IPS-NIHi7 (cell line): ENCODE measurements at regions not wholly inside any gene's neighbourhood (a gene's known extent, or its start where the extent isn't known, plus 50 kb on each side); places are given as distances from the start of the nearest gene placed in this dataset.
"Not testable (repeated sequence)": the region's sequence is repeated elsewhere in the genome, so short reads cannot be mapped to it uniquely, and the experiment has no call there.

Experiments used
- DNase-seq: peaks from one replicate; pipeline ENCODE4 v3.0.0; 2012; ENCODE audit warnings: mixed read lengths; ENCODE audit errors: extremely low spot score

DNA sequence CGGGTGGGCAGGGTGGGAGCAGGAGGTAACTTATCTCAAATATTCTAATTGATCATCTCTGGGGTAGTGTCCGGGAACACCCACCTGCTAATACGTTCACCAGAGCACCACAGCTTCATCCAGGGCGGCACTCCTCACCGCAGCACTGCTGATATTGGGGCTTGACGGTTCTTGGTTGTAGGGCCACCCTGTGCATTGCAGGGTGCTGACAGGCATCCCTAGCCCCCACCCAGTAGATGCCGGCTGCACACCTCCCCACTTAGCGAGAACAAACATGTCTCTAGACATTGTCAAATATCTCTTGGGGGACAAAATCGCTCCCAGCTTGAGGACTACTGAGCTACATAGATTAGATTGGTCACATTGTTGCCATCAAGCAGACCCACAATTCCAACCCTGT, 73.9 kb upstream of the WASF3 start:
- no peak for DNase-seq

DNA sequence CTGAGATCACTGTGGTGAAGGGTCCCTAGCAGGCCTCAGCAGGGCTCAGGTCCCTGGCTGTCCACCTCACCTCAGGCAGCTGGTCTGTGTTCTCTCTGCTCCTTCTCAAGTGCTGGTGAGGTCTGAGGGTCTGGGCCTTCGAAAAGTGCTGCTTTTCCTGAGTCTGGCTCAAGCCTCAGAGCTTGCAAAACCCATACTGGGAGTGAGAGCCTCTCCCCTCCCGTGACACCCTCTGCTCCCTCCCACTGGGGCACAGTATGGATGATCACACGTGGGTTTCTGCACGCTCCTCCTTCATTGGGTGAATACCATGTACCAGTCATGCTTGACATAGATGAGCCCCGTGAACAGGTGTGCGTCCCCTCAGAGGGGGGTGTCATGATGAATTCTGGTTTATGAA, 73.3 kb upstream of the WASF3 start:
- no peak for DNase-seq

DNA sequence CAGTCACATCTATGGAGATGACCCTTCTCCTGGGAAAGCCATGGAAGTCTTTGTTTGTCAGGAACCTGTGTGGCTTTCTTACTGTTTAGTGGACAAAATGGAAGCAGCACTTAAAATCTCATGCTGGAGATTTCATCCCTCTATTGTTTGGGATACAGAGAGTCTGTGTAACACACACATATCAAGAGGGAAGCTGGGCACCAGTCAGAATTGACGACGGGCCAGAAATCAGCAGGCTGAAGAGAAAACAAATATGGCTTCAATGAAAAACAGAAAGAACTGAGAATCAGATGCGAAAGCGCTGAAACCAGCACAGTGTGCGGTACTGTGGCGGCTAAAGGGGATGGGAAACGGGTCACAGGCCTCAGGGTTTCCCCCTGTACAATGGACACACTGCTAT, 72.2 kb upstream of the WASF3 start:
- DNase-seq, result no peak

DNA sequence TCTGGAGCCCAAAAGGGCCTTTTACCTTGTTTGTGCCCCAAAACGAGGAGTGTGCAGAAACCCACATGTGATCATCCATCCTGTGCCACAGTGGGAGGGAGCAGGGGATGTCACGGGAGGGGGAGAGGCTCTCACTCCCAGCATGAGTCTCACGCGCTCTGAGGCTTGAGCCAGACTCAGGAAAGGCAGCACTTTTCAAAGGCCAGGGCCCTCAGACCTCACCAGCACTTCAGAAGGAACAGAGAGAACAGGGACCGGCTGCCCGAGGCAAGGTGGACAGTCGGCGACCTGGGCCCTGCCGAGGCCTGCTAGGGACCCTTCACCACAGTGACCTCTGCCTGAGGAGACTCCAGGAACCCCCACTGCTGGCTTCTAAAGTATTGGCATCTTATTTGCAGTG, 71.7 kb upstream of the WASF3 start:
- no peak for DNase-seq

DNA sequence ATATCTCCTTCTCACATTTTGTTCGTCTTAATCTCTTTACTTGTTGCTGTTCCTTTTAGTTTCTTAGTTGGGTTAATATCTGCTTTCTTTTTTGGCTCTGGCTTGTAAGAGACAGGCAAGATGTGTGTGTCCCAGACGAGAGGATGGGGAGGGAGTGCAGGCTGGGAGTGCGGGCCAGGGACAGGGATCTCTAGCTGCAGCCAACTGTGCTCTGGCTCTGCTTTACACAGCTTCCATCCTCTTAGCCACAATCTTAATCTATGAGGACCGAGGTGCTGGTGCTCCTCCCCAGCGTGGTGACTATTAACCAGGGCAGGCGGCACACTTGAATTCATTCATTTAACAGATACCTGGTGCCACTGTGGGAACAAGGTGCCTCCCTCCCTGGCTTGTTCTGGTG, 70.9 kb upstream of the WASF3 start:
- DNase-seq, result no peak

DNA sequence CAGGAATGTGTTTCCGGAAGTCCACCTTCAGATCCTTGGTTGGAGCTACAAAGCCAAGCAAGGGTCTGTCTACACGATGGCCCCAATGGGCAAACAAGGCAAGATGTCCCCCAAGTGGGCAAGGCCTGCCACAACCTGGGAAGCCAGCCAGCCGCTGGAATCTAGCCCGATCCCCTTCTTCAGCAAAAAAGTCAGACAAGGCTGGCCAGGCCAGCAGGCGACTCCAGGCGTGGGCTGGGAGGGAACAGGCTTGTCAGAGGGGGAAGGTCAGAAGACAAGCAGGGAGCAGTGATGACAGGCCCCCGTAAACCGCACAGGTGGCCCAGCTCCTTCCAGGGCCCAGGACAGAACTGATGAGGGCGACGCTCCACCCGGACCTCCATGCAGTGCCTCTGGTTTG, 69.7 kb upstream of the WASF3 start:
- DNase-seq, result no peak

DNA sequence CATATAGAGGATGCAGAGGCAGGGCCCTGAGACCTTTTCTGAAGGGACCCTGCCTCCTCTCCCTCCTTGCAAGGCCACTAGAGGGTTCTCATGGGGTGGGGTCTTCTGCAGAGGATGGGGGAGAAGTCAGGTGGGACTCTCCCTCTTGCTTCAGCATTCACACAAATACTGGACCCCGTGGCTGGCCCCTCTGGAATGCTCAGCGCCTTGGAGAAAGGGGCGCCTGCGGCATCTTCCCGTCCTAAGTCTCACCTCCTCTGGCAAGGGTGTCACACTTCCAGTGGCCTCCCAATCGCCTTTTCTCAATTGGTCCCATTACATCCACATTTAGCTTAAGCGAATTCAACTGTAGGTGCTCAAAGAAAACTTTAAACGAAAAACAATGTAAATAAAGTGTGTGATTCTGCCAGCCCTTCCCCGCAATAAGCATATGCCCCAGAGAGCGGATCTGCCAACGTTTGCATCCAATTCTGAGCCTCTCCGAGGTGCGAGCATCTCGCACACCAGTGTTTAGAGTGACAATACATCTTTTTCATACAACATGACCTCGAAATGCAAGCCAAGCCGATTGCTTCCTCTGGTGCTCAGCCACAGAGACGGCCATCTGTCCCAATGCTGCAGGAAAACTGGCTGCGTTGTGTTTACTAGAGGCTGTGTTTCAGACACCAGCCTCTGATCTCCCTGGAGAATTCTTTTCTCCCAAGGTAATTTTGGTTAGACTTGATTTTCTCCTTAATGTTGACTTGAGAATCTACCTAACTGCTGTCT, 69.1 kb upstream of the WASF3 start:
- no peak for DNase-seq

DNA sequence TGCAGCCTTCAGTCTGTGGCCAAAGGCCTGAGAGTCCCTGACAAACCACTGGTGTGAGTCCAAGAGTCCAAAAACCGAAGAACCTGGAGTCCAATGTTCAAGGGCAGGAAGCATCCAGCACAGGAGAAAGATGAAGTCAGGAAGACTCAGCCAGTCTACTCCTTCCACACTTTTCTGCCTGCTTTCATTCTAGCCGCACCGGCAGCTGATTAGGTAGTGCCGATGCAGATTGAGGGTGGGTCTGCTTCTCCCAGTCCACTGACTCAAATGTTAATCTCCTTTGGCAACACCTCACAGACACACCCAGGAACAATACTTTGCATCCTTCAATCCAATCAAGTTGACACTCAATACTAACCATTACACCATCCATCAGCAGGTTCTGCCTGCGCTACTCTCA, 65.2 kb upstream of the WASF3 start:
- not testable (repeated sequence) for DNase-seq

DNA sequence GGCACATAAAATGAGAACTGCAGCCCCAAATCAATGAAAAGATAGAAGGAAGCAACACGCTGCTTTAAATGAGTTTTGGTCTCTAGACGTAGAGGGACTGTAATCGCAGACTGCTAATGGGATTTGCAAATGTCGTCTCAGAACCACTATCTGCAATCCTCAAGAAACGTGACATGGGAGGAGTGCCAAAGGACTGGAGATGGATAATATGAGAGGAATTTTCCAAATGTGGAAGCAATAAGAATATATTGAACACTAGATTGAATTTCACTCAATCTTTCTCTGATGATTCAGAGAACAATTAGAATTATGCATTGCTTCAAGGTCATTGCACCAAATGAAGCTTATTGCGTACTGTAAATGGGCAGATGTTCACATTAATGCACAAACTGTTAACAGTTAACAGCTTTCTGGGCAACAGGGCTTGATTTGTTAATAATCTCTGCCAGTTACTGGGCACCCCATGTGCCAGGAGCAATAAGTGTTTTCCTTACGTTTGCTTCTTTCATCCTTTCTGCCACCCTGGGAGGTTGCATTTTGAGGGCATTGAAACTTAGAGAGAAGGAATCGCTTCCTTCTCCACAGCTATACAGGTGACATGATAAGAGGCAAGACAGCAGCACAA, 62.8 kb upstream of the WASF3 start:
- DNase-seq, result no peak

DNA sequence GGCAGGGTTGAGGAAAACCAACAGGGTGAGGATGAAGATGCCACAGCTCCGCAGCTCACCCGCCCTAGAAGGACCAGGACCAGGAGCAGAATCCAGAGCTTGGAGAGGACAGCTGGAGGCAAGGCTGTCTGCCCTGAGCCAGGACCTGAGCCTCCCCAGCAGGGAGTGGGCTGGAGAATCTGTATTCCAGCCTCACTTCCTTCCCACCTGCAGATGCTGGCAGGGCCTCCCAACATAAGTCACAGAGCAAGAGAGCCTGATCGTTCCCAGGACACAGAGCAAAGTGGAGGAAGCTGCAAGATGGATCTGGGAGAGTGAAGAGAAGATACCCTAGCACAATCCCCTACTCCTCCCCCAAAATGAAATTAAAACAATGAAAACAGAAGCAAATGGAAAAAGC, 61.7 kb upstream of the WASF3 start:
- no peak for DNase-seq

DNA sequence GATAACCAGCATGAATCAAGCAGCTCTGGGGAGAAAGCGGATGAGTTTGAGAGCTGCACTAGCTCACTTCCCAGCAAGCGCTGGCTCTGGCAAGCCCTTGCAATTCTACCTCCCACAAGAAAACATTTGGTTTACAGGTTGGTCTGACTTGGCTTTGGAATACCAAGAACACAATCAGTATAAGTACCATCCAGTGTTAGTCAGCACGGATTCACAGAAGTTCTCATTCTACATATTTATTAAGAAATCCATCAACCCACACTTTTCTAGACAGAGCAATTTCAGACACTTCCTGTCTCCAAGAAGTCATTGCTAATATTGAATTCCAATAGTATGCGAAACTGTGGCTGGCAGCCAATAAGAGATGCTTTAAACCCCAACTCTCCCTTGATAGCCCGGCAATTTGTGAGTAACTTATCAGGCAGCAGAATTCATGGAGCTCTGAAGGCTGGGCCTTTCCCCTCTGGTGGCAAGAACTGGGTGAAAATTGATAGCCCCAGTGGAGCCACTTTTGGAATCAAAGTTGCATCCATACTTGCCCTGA, 59.4 kb upstream of the WASF3 start:
- DNase-seq, result no peak

DNA sequence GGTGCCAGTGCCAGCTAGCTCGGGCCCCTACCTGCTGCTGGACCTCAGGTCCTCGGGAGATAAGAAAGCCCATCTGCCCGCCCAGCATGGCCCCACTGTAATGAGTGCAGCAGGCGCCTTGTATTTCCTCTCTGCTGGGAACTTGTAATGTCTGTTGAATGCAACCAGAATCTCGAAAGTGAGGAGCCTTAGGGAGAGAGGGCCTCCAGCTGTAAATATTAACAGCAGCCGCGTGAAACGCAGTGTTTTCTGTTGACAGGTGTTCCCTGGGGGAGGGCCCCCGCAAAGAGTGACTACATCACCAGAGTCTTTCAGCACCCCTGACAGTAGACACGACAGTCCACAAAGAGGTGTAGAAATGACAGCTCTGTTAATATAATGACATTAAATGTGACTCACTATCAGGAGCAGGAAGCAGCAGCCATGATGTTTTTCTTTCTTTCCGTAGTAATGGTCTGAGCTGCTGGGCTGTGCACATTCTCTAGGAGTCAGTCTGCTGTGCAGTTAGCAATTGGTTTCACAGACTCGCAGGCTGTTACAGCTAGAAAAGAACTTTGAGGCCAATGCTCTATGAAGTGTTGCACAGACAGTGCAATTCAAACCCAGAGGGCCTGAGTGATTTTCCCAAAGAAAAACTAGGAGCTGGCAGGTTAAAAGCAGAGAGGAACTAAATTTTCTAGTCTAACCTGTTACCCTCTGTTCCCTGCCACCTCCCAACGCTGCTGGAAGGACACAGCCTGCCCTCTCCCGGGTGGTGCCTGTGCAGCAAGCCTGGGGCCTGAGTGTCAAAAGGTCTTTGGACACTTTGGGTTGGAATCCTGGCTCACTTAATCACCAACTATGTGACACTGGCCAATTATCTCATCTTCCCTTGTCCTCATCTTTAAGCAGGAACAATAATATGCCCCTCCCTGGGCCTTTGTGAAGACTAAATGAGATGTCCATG, 58.6 kb upstream of the WASF3 start:
- no peak for DNase-seq

DNA sequence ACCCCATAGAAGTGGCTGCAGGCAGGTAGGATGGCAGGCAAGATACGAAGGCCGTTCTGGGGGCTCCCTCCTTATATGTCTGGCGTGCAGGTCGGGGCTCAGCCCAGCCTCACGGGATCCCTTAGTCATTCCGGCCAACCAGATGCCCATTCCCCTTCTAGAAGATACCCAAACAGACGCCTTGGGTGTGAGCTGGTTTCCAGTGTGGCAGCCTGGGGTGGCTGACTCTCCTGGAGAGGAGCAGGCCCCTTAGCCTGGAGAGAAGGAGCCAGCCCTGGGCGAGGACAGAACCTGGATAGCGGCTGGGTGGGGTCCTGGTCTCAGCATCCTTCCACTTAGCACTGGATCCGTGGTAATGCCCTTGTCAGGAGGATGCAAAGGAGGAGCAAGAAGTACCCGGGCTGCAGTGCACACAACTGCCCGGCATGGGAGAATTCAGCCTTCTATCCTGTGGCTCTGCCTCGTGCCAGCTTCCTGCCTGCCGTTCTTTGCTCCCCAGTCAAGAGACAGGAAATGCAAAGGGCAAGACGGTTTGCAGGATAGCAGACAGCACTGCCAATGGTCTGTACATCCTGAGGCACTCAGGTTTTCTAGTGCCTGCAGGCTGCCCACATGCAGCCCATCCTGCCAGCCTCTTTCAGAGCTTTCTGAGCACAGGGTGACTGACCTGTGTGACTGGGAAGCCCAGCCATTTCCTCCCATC, 56.7 kb upstream of the WASF3 start:
- no peak for DNase-seq

DNA sequence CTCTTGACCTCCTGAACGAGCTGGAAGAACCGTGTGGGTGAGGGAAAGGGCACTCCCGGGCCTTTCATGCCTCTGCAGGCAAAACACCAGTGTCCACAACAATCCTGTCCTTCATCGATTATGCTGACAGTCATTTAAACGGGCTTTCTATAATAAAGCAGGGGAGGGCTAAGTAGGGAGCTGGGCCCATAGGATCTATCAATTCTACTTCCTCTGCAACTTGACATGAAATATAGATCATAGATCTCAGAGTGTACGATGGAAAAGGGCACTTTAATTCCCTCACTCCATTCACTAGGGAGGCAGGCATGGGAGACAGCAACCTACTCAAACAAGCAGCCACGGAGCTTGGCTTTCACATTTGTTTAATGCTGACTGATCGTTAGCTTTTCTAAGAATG, 55.8 kb upstream of the WASF3 start:
- DNase-seq, result no peak

DNA sequence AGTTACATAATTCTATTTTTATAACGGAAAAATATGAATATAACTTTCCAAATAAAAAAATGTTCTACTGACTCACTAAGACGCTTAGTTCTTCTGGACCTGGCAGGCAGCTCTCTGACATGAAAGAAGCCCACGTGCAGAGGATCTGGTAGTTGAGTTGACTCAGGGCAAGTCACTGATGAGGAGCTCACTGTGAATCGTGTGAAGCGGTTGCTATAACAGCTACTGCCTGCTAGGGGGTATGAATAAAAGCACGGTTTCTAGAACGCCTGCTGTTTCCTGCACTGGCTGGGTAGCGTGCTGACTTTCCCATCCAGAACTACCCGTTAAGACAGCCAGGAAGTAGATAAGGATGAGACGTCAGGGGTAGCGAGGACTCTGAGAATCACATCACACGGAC, 54.7 kb upstream of the WASF3 start:
- DNase-seq, result peak; percentile 46

DNA sequence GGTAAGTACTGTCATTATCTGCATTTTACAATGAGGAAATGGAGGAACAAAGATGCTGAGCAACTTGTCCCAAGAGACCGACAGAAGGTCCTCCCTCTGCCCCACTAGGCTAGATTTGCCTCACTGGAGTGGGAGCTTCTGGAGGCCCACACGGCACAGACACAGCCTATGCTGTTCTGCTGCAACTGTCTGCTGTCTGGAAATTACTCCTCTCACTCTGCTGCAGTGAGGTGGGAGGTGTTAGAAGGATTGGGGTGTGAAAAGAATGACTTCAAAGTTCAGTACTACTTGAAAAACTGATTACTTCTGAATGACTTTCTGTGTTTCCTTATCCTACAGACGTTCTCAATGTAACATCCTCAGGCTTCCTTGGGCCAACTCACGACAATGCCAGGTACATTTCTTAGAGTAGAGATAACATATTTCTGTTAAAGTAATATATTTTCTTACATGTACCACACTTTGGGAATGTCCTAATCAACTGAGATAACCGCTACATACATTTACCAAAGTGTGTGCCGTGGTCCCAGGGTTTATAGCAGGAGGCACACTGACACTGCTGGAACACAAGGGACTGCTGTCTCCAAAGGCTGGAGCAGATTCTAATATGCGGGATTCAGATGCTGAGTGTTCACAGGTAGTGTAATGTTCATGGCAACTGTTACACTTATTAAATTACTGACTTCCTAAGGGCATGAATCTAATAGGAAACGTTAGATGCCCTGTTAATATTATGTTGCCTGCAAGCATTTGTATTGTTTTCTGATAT, 53.5 kb upstream of the WASF3 start:
- no peak for DNase-seq
